ENCODE measurements at regions not wholly inside any gene's neighbourhood (a gene's known extent, or its start where the extent isn't known, plus 50 kb on each side); places are given as distances from the start of the nearest gene placed in this dataset.

GRCh38 chr1:58156124-58156468 is 390.4 kb downstream of the OMA1 start:
- H3K4me3 ChIP-seq: no peak overlapping the region
- H3K36me3 ChIP-seq: no peaks in the 10 kb centered on the region
- H3K9me3 ChIP-seq: no peaks in the 10 kb centered on the region
- no peak overlapping the region for H3K27ac ChIP-seq
- WGBS, 5 donors: 82 to 100% (median 93%) methylated on average over 1 of the region's 1 CpG
- no peak for TF ChIP-seq CTCF (IDR thresholded peaks at IDR 0.05 in 8 of 11, conservative IDR thresholded peaks at IDR 0.05 in 3 of 11)
- TF ChIP-seq POLR2AphosphoS5 (IDR thresholded peaks at IDR 0.05): no peak
- TF ChIP-seq POLR2A (IDR thresholded peaks at IDR 0.05): no peak
- H3K27me3 ChIP-seq (replicated peaks in 1 of 7): no peaks in the 10 kb centered on the region
- intact Hi-C loops (cut with DNase I; ENCODE audit: low total_unique reads): no loop called here
- no peak for DNase-seq
- no peaks in the 10 kb centered on the region for H3K4me1 ChIP-seq

- H3K4me3 ChIP-seq: no peak overlapping the region
- TF ChIP-seq POLR2A (IDR thresholded peaks at IDR 0.05): no peak
- peak in 4 of 11 experiments; percentile 8 to 21 (median 16) for TF ChIP-seq CTCF (IDR thresholded peaks at IDR 0.05 in 8 of 11, conservative IDR thresholded peaks at IDR 0.05 in 3 of 11)
- 71 to 81% (median 76%) methylated on average over 7 of the region's 7 CpGs for WGBS, 5 donors
- DNase-seq: no peak
- no peaks in the 10 kb centered on the region for H3K4me1 ChIP-seq
- H3K36me3 ChIP-seq: no peaks in the 10 kb centered on the region
- no peaks in the 10 kb centered on the region for H3K9me3 ChIP-seq
- intact Hi-C loops (cut with DNase I; ENCODE audit: low total_unique reads): no loop called here
- no peaks in the 10 kb centered on the region for H3K27me3 ChIP-seq (replicated peaks in 1 of 7)
- H3K27ac ChIP-seq: no peak overlapping the region
These were observed 391.0 kb downstream of the OMA1 start for GRCh38 chr1:58155418-58156123.

- H3K4me3 ChIP-seq: no peak overlapping the region
- WGBS, 5 donors: 74 to 95% (median 80%) methylated on average over 2 of the region's 2 CpGs
- no peak for DNase-seq
- no peak for TF ChIP-seq POLR2AphosphoS5 (IDR thresholded peaks at IDR 0.05)
- intact Hi-C loops (cut with DNase I; ENCODE audit: low total_unique reads): no loop called here
- H3K27me3 ChIP-seq (replicated peaks in 1 of 7): no peaks in the 10 kb centered on the region
- no peaks in the 10 kb centered on the region for H3K4me1 ChIP-seq
- no peaks in the 10 kb centered on the region for H3K36me3 ChIP-seq
- H3K27ac ChIP-seq: no peak overlapping the region
- no peaks in the 10 kb centered on the region for H3K9me3 ChIP-seq
These were observed 392.3 kb downstream of the OMA1 start for GRCh38 chr1:58154256-58154655.

DNA sequence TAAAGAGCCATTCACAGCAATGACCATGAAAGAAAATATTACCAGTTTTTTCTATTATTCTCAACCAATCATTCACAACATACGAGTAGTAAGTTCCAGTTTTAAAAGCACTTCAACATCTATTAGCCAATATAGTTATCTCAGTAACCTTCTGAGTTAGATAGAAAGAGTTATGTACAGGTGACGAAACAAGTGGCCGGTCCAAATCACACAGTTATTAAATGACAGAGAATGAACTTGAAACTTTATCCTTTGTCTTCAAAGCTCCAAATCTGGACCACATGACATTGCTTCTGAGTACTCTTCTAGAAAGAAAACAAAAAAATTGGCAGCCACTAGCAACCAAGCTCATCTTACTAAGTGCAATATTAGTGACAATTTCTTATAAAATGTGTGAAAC is 393.8 kb downstream of the OMA1 start:
- Histone ChIP-seq H3K27ac (no peak overlapping the region), H3K27me3 (replicated peaks in 1 of 7) (no peaks in the 10 kb centered on the region), H3K9me3 (no peaks in the 10 kb centered on the region), H3K4me1 (no peaks in the 10 kb centered on the region), H3K36me3 (no peaks in the 10 kb centered on the region), H3K4me3 (no peak overlapping the region)
- 86 to 97% (median 93%) methylated on average over 3 of the region's 3 CpGs for WGBS, 5 donors
- no peak for DNase-seq
- intact Hi-C loops (cut with DNase I; ENCODE audit: low total_unique reads): no loop called here
- TF ChIP-seq POLR2A (IDR thresholded peaks at IDR 0.05) (no peak), CTCF (IDR thresholded peaks at IDR 0.05 in 8 of 11, conservative IDR thresholded peaks at IDR 0.05 in 3 of 11) (no peak), POLR2AphosphoS5 (IDR thresholded peaks at IDR 0.05) (no peak)

Data from spleen (tissue), 11 donors.